ENCODE measurements at regions not wholly inside any gene's neighbourhood (a gene's known extent, or its start where the extent isn't known, plus 50 kb on each side); places are given as distances from the start of the nearest gene placed in this dataset.

- no peaks in the 10 kb centered on the region for H3K36me3 ChIP-seq (ENCODE audit: insufficient read depth, low read length)
- no peak overlapping the region for H2AFZ ChIP-seq (ENCODE audit: low read depth, low read length)
- H3K9me2 ChIP-seq (ENCODE audit: insufficient read depth, low read length), result no peaks in the 10 kb centered on the region
- H3K4me2 ChIP-seq (ENCODE audit: low read length), result no peak overlapping the region
- H3K9me3 ChIP-seq (ENCODE audit: low read length), result no peaks in the 10 kb centered on the region
- H4K20me1 ChIP-seq (ENCODE audit: insufficient read depth), result no peaks in the 10 kb centered on the region
- no peak for TF ChIP-seq EZH2 (IDR thresholded peaks at IDR 0.05; ENCODE audit: borderline replicate concordance, insufficient read depth, low read length, poor library complexity, severe bottlenecking)
- TF ChIP-seq POLR2AphosphoS5 (IDR thresholded peaks at IDR 0.05), result no peak
- TF ChIP-seq EP300 (conservative IDR thresholded peaks at IDR 0.05; ENCODE audit: poor library complexity, severe bottlenecking), result no peak
- TF ChIP-seq RAD21 (conservative IDR thresholded peaks at IDR 0.05), result no peak
- no peak for TF ChIP-seq TAF1 (IDR thresholded peaks at IDR 0.05; ENCODE audit: low read depth)
- no peak for TF ChIP-seq CTCF (IDR thresholded peaks at IDR 0.05; ENCODE audit: poor library complexity, severe bottlenecking)
- TF ChIP-seq SMC3 (conservative IDR thresholded peaks at IDR 0.05; ENCODE audit: poor library complexity), result no peak
- H3K4me3 ChIP-seq (ENCODE audit: low read length), result no peak overlapping the region
- H3K27ac ChIP-seq (ENCODE audit: low read length), result no peak overlapping the region
- no peaks in the 10 kb centered on the region for H3K79me2 ChIP-seq (replicated peaks; ENCODE audit: insufficient read depth, low read length)
- H3K9ac ChIP-seq (ENCODE audit: low read length), result no peak overlapping the region
- no peaks in the 10 kb centered on the region for H3F3A ChIP-seq (ENCODE audit: insufficient read depth, low read length, poor library complexity, severe bottlenecking)
- no peaks in the 10 kb centered on the region for H3K27me3 ChIP-seq (ENCODE audit: insufficient read depth, low read depth, low read length)
Measured at GRCh38 chr2:88925770-88926462, 234.4 kb downstream of the RPIA start.

GRCh38 chr2:88927128-88927527 lies 235.7 kb downstream of the RPIA start:
- no peak overlapping the region for H3K27ac ChIP-seq (ENCODE audit: low read length)
- no peak overlapping the region for H3K4me2 ChIP-seq (ENCODE audit: low read length)
- H3K4me3 ChIP-seq (ENCODE audit: low read length), result no peak overlapping the region
- no peaks in the 10 kb centered on the region for H4K20me1 ChIP-seq (ENCODE audit: insufficient read depth)
- TF ChIP-seq TAF1 (IDR thresholded peaks at IDR 0.05; ENCODE audit: low read depth) (no peak), SMC3 (conservative IDR thresholded peaks at IDR 0.05; ENCODE audit: poor library complexity) (no peak), RAD21 (conservative IDR thresholded peaks at IDR 0.05) (no peak), EP300 (conservative IDR thresholded peaks at IDR 0.05; ENCODE audit: poor library complexity, severe bottlenecking) (no peak), POLR2AphosphoS5 (IDR thresholded peaks at IDR 0.05) (no peak), CTCF (IDR thresholded peaks at IDR 0.05; ENCODE audit: poor library complexity, severe bottlenecking) (no peak), REST (IDR thresholded peaks at IDR 0.05; ENCODE audit: borderline replicate concordance) (no peak), MXI1 (conservative IDR thresholded peaks at IDR 0.05; ENCODE audit: poor library complexity, severe bottlenecking) (no peak), EZH2 (IDR thresholded peaks at IDR 0.05; ENCODE audit: borderline replicate concordance, insufficient read depth, low read length, poor library complexity, severe bottlenecking) (no peak)
- no peak overlapping the region for H3K9ac ChIP-seq (ENCODE audit: low read length)
- no peaks in the 10 kb centered on the region for H3K9me3 ChIP-seq (ENCODE audit: low read length)
- no peak overlapping the region for H2AFZ ChIP-seq (ENCODE audit: low read depth, low read length)
- H3K9me2 ChIP-seq (ENCODE audit: insufficient read depth, low read length), result no peaks in the 10 kb centered on the region
- no peaks in the 10 kb centered on the region for H3K36me3 ChIP-seq (ENCODE audit: insufficient read depth, low read length)
- no peaks in the 10 kb centered on the region for H3F3A ChIP-seq (ENCODE audit: insufficient read depth, low read length, poor library complexity, severe bottlenecking)
- no peaks in the 10 kb centered on the region for H3K79me2 ChIP-seq (replicated peaks; ENCODE audit: insufficient read depth, low read length)
- H3K27me3 ChIP-seq (ENCODE audit: insufficient read depth, low read depth, low read length), result no peaks in the 10 kb centered on the region
